Stomach (tissue), 4 donors: ENCODE measurements at regions not wholly inside any gene's neighbourhood (a gene's known extent, or its start where the extent isn't known, plus 50 kb on each side); places are given as distances from the start of the nearest gene placed in this dataset.

ENCODE experiments used
- CTCF ChIP-seq, 7 experiments: fragments of 450-650 bp in 4 of 7; fragments of 200-600 bp in 3 of 7; sonication (generic) in 3 of 7; IDR thresholded peaks; one replicate each; pipeline ENCODE4 v1.5.1; 2016 to 2019; ENCODE audit warnings: antibody characterized with exemption in 7 of 7, control low read depth in 2 of 7, mild to moderate bottlenecking in 1 of 7
- EP300 ChIP-seq: sonication (generic); formaldehyde crosslinking; IDR thresholded peaks from one replicate; pipeline ENCODE4 v1.6.1; 2017; ENCODE audit warnings: antibody characterized with exemption
- POLR2A ChIP-seq, 4 donors: fragments of 450-650 bp; IDR thresholded peaks; one replicate each; pipeline ENCODE4 v1.6.1; 2016; ENCODE audit warnings: antibody characterized with exemption in 4 of 4, control low read depth in 2 of 4, mild to moderate bottlenecking in 1 of 4, moderate library complexity in 1 of 4
- POLR2AphosphoS5 ChIP-seq, 3 donors: sonication (generic); formaldehyde crosslinking; IDR thresholded peaks; one replicate each; pipeline ENCODE4 v1.6.1; 2016; ENCODE audit warnings: antibody characterized with exemption in 3 of 3

DNA sequence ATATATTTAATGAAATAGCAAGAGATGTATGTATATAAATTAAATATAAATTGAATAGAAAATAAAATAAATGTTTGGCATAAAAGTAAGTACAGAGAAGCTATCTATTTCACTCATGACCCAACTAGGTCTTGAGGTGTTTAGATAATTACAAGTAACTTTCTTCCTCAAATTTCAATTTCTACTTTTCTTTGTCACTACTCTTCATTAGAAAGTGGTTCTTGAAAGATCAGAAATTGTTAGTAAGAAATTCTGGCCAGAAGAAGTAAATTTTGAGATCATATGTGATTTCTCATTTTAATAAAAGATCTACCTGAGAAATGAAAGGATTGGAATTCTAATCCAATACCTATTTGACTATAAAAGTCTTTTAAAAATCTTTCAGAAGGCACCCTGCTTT lies 126.9 kb downstream of the BTC start:
- TF ChIP-seq POLR2AphosphoS5 (IDR thresholded peaks at IDR 0.05), result no peak
- TF ChIP-seq CTCF (IDR thresholded peaks at IDR 0.05), result no peak
- no peak for TF ChIP-seq EP300
- TF ChIP-seq POLR2A (IDR thresholded peaks at IDR 0.05), result no peak
